Stimulated activated CD8-positive, alpha-beta memory T cell treated with anti-CD3 and anti-CD28 coated beads, Interleukin-4, amount 100 ng/mL, for 48 hours (primary cell): ENCODE measurements at regions not wholly inside any gene's neighbourhood (a gene's known extent, or its start where the extent isn't known, plus 50 kb on each side); places are given as distances from the start of the nearest gene placed in this dataset.
"Not testable (repeated sequence)": the region's sequence is repeated elsewhere in the genome, so short reads cannot be mapped to it uniquely, and the experiment has no call there.

Experiments
- DNase-seq: peaks from one replicate; pipeline ENCODE4 v3.0.0-alpha.2; 2020

DNA sequence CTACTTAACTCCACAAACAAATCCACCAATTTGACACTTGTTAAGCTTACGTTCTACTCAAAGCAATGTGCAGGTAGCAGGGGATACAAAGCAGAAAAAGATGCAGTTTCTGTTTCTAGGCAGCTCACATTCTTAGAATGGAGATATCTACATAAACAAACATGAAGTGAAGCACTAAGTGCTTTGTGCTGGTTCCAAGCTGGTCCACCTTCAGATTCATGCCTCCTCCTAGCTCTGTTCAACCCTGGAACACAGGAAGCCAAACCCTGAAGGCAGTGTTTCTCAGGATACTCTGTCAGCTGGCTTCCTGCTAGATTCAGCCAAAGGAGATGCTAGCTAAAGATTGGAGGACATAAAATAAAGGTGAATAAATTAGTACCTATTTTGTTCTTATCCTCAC is 55.3 kb upstream of the NOL4 start:
- DNase-seq = no peak

DNA sequence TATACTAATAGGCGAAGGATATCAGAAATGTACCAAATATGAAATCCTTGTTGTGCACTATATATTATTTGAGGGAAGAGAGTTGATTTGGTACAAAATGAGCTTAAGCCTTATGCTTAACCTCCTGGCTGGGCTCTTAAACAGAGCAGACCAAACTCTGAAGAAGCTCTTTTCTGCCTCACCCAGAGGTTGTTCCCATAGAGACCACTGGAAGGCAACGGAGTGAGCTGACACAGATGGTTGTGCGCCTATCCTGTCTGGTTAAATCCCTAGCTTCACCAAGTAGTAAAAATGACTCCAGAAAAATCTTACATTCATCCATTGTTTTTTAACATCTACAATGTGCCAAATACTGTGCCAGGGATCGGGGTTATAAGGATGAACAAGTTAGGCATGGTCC is 55.9 kb upstream of the NOL4 start:
- DNase-seq = no peak

DNA sequence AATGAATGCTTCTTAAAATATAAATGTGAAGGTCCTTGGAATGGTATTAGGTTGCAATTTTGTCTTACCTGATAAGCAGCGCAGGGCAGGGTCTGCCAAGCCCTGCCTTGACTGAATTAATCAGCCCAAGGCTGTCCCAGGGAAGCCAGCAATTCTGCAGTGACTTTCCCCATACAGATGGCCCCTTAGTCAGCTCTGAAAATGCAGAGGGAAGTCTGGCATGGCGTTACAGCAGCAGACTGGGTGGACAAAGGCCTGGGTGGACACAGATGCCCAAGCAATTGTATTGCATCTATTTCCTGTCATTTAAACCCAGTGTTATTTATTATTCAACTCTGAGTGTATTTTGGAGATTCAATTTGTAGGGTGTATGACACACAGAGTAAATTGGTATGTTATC is 56.6 kb upstream of the NOL4 start:
- DNase-seq = no peak

- DNase-seq = no peak
Observed at GRCh38 chr18:34281722-34282121, 57.0 kb upstream of the NOL4 start.

- DNase-seq = no peak
Observed at GRCh38 chr18:34283506-34283905, 58.8 kb upstream of the NOL4 start.

DNA sequence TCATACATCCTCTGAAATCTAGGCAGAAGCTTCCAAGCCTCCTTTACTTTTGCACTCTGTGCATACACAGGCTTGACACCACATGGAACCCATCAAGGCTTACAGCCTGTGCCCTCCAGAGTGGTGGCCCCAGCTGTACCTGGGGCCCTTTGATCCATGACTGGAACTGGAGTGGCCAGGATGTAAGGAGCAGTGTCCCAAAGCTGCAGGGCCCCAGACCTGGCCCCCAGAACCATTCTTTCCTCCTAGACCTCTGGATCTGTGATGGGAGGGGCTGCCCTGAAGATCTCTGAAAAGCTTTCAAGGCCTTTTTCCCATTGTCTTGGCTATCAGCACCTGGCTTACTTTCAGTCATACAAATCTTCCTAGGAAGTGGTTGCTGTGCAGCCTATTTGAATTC is 63.1 kb upstream of the NOL4 start:
- DNase-seq = no peak

DNA sequence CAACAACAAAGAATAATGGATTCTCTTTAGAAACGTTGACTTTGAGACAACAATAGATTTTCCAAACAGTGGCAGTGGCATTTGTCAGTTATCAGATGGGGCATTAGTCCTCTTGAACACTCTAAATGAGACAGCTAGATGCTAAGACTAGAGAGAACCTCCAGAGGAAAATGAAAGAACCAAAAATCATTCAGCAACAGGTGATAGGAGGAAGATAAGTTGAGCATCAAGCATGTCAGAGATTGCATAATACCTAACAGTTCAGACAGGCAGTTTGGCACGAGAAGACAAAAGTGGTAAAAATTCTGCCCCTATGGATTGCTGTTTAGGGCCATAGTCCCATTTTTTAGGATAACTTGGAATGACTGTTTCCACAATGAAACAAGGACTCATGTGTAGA is 67.9 kb upstream of the NOL4 start:
- no peak for DNase-seq

GRCh38 chr18:34297287-34297686 is 72.6 kb upstream of the NOL4 start:
- DNase-seq = no peak

DNA sequence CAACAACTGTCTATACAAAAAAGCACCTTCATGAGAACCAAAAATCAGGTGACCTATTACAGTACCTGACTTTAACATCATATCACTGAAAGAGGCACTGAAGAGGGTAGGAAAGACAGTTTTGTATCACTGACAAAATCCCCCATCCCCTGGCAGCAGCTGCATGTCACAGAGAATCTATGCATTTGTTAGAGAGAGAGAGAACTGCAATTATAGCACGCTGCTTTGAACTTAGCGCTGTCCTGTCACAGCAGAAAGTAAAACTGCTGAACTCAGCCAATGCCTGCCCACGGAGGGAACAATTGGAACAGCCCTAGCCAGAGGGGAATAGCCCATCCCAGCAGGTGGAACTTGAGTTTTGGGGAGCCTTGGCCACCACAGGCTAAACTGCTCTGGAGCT is 75.1 kb upstream of the NOL4 start:
- no peak for DNase-seq

DNA sequence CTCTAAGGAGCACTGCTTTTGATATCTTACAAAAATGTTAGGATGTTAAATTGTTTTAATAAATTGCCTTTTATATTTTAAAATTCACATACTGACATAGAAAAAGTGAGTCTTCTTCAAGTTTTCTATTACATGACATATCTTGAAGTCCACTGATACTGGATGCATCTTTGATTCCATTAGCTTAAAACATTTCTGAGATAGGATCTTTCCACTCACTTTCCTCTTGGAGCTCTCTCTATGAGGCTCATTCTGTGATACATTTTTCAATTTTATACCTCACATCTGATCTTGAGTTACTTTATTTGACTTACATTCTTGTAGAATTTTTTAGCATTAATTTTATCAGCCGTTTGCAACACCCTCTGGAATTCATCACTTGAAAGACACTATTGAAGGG is 86.8 kb upstream of the NOL4 start:
- no peak for DNase-seq

DNA sequence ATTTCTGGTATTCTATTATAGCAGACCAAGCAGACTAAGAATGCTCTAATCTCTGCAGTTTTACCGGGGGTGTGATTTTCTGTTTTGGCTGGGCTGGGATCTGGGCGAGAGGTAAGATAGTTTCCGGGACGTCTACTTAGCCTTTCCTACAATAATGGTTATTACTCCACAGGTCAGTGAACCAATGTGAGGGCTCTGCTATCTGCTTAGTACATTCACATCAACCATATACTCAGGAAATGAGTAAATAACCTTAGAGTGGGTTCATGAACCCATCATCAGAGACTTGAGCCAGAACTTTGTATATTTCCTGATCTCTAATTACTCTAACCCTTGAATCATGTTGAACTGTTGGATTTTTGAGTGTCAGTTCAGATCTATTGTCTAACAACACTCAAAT is 90.1 kb upstream of the NOL4 start:
- DNase-seq = no peak

DNA sequence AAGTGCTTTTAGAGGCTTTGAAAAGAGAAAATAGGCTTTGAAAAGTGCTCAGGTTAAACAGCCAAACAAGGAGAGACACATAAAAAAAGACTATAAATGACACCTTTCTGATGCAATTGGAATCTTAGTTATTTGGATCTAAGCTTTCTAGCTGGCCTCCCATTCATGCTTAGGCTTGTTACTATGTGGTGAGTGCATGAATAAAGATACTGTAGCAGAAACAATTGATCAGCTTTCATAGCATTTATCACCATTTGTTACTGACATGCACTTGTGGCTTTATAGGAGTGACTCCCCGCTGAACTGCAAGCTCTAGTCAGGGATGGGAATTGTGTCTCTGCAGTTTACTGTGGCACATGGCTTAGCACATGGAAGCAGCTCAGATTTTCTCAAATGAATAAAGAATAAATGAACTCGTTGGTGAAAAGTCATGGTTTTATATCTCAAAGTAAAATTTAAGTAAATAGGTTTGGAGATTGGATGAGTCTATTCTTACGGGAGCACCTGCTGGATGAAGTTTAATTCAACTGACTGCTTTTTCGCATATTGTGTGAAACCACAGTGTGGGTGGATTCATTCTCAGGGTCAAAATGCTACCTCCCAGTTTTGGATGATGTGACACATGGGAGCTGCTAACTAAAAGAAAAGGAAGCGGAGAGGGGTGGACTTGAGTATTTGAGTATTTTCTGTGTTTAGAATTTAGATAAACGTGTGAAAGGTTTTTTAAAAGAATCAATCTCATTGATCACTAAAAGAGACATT is 91.1 kb upstream of the NOL4 start:
- DNase-seq = no peak

- DNase-seq = no peak
Observed at GRCh38 chr18:34320267-34320666, 95.6 kb upstream of the NOL4 start.

GRCh38 chr18:34321066-34321465 is 96.4 kb upstream of the NOL4 start:
- no peak for DNase-seq

- DNase-seq = peak; percentile 26
Observed at GRCh38 chr18:34322365-34323289, 97.9 kb upstream of the NOL4 start.

- no peak for DNase-seq
Observed at GRCh38 chr18:34329840-34330239, 105.1 kb upstream of the NOL4 start.

- no peak for DNase-seq
Observed at GRCh38 chr18:34330308-34330707, 105.6 kb upstream of the NOL4 start.

DNA sequence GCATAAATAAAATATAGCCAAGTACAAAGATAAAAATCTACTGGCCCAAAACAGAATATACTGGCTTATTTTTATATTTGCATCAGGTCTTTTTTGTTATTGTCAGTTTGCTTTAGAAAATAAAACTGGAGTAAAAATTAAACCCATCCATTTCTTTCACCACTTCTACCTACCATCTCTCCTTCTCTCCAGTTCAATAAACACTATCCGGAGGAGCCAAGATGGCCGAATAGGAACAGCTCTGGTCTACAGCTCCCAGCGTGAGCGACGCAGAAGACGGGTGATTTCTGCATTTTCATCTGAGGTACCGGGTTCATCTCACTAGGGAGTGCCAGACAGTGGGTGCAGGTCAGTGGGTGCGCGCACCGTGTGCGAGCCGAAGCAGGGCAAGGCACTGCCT is 106.2 kb upstream of the NOL4 start:
- not testable (repeated sequence) for DNase-seq

- DNase-seq = not testable (repeated sequence)
Observed at GRCh38 chr18:34331343-34331742, 106.6 kb upstream of the NOL4 start.

GRCh38 chr18:34339155-34339554 is 114.4 kb upstream of the NOL4 start:
- no peak for DNase-seq

GRCh38 chr18:34342960-34343359 is 118.2 kb upstream of the NOL4 start:
- DNase-seq = no peak

- no peak for DNase-seq
Observed at GRCh38 chr18:34345738-34346137, 121.0 kb upstream of the NOL4 start.

DNA sequence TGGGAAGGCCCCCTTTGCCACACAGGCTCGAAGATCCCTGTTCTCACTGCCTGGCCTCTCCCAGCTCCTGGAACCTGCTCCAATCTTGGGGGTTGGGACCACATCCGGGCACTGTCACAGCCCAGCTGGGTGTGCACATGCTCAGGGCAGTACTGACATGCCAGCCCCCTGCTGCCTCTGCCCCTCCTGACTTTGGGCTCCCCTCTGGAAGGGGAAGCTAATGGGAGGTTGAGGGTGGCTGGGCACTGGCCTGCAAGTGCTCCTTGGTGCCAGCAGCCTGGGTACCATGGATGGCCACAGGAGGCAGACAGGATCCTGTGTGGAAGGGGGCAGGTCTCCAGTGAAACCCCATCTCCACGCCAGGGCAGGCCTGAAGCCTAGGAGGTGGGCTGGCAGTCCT is 126.1 kb upstream of the NOL4 start:
- DNase-seq = no peak
